ENCODE measurements at regions not wholly inside any gene's neighbourhood (a gene's known extent, or its start where the extent isn't known, plus 50 kb on each side); places are given as distances from the start of the nearest gene placed in this dataset.

- no peak for TF ChIP-seq DPF2 (CRISPR knock-in tag; IDR thresholded peaks at IDR 0.05; ENCODE audit: borderline replicate concordance, low read depth)
- TF ChIP-seq, protein P1, sequence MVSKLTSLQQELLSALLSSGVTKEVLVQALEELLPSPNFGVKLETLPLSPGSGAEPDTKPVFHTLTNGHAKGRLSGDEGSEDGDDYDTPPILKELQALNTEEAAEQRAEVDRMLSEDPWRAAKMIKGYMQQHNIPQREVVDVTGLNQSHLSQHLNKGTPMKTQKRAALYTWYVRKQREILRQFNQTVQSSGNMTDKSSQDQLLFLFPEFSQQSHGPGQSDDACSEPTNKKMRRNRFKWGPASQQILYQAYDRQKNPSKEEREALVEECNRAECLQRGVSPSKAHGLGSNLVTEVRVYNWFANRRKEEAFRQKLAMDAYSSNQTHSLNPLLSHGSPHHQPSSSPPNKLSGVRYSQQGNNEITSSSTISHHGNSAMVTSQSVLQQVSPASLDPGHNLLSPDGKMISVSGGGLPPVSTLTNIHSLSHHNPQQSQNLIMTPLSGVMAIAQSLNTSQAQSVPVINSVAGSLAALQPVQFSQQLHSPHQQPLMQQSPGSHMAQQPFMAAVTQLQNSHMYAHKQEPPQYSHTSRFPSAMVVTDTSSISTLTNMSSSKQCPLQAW (CRISPR knock-in tag; IDR thresholded peaks at IDR 0.05): no peak
Measured at GRCh38 chr17:53628011-53628410, 194.7 kb upstream of the KIF2B start.

All from HepG2 (cell line).